A549 (cell line): ENCODE measurements at regions not wholly inside any gene's neighbourhood (a gene's known extent, or its start where the extent isn't known, plus 50 kb on each side); places are given as distances from the start of the nearest gene placed in this dataset.

Experiments
- CEBPB ChIP-seq, 2 experiments: fragments of >200 bp in 1 of 2; sonication (Bioruptor Twin) in 1 of 2; formaldehyde crosslinking in 1 of 2; IDR thresholded peaks; 2 replicates each; pipeline ENCODE4 v1.6.1; 2012 to 2016
- TF ChIP-seq, protein P1 (sequence below): fragments of >200 bp; sonication (Bioruptor Twin); formaldehyde crosslinking; IDR thresholded peaks from 3 replicates; pipeline ENCODE4 v1.5.1; 2016

DNA sequence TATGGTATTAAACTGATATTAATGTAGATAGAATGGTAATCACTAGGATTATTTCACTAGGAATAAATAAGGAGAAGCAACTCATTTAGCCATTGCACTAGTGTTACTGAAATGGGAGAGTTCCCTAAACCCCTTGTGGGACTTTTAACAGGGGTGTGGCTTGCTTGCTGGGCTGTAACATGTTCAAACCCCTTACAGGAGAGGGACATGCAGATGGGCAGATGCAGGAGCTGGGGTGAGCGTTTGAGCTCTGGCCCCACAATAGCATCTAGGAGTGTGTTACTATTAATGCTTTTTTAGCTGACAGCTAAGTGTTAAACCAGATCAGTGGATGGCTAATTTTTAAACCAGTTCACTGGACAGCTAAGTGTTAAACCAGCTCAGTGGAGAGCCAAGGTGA, 89.3 kb upstream of the ST8SIA4 start:
- TF ChIP-seq, protein P1, sequence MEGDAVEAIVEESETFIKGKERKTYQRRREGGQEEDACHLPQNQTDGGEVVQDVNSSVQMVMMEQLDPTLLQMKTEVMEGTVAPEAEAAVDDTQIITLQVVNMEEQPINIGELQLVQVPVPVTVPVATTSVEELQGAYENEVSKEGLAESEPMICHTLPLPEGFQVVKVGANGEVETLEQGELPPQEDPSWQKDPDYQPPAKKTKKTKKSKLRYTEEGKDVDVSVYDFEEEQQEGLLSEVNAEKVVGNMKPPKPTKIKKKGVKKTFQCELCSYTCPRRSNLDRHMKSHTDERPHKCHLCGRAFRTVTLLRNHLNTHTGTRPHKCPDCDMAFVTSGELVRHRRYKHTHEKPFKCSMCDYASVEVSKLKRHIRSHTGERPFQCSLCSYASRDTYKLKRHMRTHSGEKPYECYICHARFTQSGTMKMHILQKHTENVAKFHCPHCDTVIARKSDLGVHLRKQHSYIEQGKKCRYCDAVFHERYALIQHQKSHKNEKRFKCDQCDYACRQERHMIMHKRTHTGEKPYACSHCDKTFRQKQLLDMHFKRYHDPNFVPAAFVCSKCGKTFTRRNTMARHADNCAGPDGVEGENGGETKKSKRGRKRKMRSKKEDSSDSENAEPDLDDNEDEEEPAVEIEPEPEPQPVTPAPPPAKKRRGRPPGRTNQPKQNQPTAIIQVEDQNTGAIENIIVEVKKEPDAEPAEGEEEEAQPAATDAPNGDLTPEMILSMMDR = no peak
- TF ChIP-seq CEBPB (IDR thresholded peaks at IDR 0.05) = no peak
